ENCODE measurements at regions not wholly inside any gene's neighbourhood (a gene's known extent, or its start where the extent isn't known, plus 50 kb on each side); places are given as distances from the start of the nearest gene placed in this dataset.

DNA sequence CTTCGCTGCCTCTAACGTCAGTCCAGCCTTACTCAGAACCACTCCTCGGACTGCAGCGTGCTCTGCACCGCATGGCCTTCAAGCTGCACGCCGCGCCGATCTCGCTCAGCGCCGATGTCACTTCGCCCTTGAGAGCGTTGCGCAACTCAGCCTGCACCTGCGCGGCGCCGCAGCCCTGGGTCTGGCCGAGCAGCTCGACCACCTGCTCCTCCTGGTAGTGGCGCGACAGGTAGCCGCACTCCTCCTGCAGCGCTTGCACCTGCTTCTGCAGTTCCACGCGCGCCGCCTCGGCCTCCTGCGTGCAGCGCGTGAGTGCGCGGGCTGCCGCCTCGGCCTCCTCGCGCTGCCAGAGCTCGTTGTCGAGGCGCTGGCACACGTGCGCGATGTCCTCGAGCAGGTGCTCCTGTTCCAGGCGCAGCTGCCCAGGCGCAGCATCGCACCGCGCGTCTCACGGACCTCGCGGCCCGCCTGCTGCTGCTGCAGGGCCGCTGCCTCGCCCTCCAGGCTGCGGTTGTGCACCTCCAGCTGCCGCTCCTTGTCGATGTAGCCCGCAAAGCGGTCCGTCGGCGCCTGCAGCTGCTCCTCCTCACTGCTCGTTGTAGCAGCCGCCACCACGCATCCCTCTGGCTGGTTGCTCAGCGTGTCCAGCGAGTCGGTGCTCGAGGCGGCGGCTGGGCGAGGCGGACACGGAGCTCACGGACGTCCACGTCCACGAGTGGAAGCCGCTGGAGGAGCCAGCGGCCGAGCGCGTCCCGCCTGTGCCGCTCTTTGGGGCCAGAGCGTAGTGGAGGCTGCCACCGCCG, 380.6 kb upstream of the CHD6 start:
- no peak overlapping the region for H3K27ac ChIP-seq
- no peaks in the 10 kb centered on the region for H3K36me3 ChIP-seq
- intact Hi-C loops (cut with DNase I) = no loop called here
- no peaks in the 10 kb centered on the region for H3K27me3 ChIP-seq
- no peaks in the 10 kb centered on the region for H3K9me3 ChIP-seq
- TF ChIP-seq, protein P1, sequence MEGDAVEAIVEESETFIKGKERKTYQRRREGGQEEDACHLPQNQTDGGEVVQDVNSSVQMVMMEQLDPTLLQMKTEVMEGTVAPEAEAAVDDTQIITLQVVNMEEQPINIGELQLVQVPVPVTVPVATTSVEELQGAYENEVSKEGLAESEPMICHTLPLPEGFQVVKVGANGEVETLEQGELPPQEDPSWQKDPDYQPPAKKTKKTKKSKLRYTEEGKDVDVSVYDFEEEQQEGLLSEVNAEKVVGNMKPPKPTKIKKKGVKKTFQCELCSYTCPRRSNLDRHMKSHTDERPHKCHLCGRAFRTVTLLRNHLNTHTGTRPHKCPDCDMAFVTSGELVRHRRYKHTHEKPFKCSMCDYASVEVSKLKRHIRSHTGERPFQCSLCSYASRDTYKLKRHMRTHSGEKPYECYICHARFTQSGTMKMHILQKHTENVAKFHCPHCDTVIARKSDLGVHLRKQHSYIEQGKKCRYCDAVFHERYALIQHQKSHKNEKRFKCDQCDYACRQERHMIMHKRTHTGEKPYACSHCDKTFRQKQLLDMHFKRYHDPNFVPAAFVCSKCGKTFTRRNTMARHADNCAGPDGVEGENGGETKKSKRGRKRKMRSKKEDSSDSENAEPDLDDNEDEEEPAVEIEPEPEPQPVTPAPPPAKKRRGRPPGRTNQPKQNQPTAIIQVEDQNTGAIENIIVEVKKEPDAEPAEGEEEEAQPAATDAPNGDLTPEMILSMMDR (IDR thresholded peaks at IDR 0.05) = no peak
- no peak overlapping the region for H3K4me3 ChIP-seq
- H3K9ac ChIP-seq (ENCODE audit: low read depth in 2 of 2, low read length in 2 of 2) = no peak overlapping the region
- DNase-seq = no peak
- no peaks in the 10 kb centered on the region for H3K4me1 ChIP-seq

GRCh38 chr20:41996951-41997350, 378.8 kb upstream of the CHD6 start:
- Histone ChIP-seq H3K9me3 (no peaks in the 10 kb centered on the region), H3K9ac (ENCODE audit: low read depth in 2 of 2, low read length in 2 of 2) (no peak overlapping the region), H3K4me3 (no peak overlapping the region), H3K36me3 (no peaks in the 10 kb centered on the region), H3K27ac (no peak overlapping the region), H3K27me3 (no peaks in the 10 kb centered on the region), H3K4me1 (no peaks in the 10 kb centered on the region)
- intact Hi-C loops (cut with DNase I) = no loop called here
- TF ChIP-seq, protein P1 (IDR thresholded peaks at IDR 0.05) = no peak
- no peak for DNase-seq

DNA sequence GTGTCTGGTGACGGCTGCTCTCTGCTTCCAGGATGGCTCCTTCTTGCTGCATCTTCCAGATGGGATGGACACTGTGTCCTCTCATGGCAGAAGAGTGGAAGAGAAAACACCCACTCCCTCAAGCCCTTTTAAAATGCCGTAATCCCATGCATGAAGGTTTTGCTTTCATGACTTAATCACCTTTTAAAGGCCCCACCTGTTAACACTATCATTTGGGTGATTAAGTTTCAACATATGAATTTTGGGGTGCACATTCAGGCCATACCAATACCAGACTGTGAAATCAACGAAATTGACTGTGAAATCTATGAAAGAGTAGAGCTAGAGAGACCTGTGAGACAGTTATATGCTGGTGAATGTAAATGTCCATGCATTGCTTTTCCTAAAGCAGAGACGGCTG, 374.3 kb upstream of the CHD6 start:
- no peak for DNase-seq
- TF ChIP-seq, protein P1 (IDR thresholded peaks at IDR 0.05) = no peak
- H3K27me3 ChIP-seq = no peaks in the 10 kb centered on the region
- intact Hi-C loops (cut with DNase I) = no loop called here
- no peak overlapping the region for H3K27ac ChIP-seq
- H3K4me3 ChIP-seq = no peak overlapping the region
- no peaks in the 10 kb centered on the region for H3K4me1 ChIP-seq
- no peaks in the 10 kb centered on the region for H3K9me3 ChIP-seq
- H3K9ac ChIP-seq (ENCODE audit: low read depth in 2 of 2, low read length in 2 of 2) = no peak overlapping the region
- no peaks in the 10 kb centered on the region for H3K36me3 ChIP-seq

DNA sequence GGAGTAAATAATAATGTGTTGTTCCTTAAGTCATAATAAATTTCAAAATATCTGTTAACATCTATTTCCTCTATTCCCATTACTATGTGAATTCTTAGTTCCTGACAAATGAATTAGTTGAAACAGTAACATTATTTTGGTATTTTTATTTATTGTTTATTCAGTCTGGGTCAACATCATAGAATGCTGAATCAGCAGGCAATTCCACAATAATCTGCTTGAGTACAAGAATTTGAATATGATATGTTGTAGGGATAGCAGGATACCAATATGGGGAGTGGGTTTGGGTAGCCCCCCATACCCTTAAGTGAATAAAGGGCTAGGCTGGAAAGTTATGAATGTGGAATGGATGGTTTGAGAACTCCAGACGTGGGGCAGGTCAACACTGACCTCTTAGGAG, 373.2 kb upstream of the CHD6 start:
- Histone ChIP-seq H3K9ac (ENCODE audit: low read depth in 2 of 2, low read length in 2 of 2) (no peak overlapping the region), H3K36me3 (no peaks in the 10 kb centered on the region), H3K27ac (no peak overlapping the region), H3K9me3 (no peaks in the 10 kb centered on the region), H3K27me3 (no peaks in the 10 kb centered on the region), H3K4me3 (no peak overlapping the region), H3K4me1 (no peaks in the 10 kb centered on the region)
- intact Hi-C loops (cut with DNase I) = no loop called here
- DNase-seq = no peak
- TF ChIP-seq, protein P1 (IDR thresholded peaks at IDR 0.05) = no peak

- H3K9me3 ChIP-seq = no peaks in the 10 kb centered on the region
- no peaks in the 10 kb centered on the region for H3K27me3 ChIP-seq
- DNase-seq = no peak
- no peak overlapping the region for H3K4me3 ChIP-seq
- no peak overlapping the region for H3K9ac ChIP-seq (ENCODE audit: low read depth in 2 of 2, low read length in 2 of 2)
- TF ChIP-seq, protein P1 (IDR thresholded peaks at IDR 0.05) = no peak
- no peak overlapping the region for H3K27ac ChIP-seq
- H3K36me3 ChIP-seq = no peaks in the 10 kb centered on the region
- no peaks in the 10 kb centered on the region for H3K4me1 ChIP-seq
- intact Hi-C loops (cut with DNase I) = no loop called here
These were observed 371.9 kb upstream of the CHD6 start for GRCh38 chr20:41989935-41990635.

Measured in colonic mucosa (tissue), 4 donors.